GM21423 (cell line): ENCODE measurements at regions not wholly inside any gene's neighbourhood (a gene's known extent, or its start where the extent isn't known, plus 50 kb on each side); places are given as distances from the start of the nearest gene placed in this dataset.
"Not testable (repeated sequence)": the region's sequence is repeated elsewhere in the genome, so short reads cannot be mapped to it uniquely, and the experiment has no call there.

ENCODE experiments used
- ATAC-seq: cut with Tn5 transposase; IDR thresholded peaks from one replicate; pipeline ENCODE4 v1.9.1; 2021; ENCODE audit warnings: mild to moderate bottlenecking, moderate library complexity; ENCODE audit not compliant: unreplicated experiment

DNA sequence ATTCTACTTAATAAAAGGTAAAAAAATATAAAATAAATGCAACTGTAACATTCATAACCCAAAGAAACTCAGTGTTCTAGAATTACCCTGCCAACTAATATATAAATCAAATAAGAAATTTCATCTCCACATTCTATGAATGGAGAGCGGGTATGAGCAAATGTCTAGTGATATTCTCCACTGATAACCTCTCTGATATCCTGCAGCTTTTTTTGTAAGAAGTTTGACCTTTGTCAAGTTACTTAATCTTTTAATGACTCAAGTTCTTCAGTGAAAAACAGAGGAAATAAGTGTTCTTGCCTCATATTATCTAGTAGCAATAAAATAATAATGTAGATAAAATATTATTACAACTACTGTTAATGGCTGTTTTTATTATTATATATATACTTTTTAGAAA lies 1275.6 kb upstream of the CDH9 start:
- ATAC-seq = no peak

DNA sequence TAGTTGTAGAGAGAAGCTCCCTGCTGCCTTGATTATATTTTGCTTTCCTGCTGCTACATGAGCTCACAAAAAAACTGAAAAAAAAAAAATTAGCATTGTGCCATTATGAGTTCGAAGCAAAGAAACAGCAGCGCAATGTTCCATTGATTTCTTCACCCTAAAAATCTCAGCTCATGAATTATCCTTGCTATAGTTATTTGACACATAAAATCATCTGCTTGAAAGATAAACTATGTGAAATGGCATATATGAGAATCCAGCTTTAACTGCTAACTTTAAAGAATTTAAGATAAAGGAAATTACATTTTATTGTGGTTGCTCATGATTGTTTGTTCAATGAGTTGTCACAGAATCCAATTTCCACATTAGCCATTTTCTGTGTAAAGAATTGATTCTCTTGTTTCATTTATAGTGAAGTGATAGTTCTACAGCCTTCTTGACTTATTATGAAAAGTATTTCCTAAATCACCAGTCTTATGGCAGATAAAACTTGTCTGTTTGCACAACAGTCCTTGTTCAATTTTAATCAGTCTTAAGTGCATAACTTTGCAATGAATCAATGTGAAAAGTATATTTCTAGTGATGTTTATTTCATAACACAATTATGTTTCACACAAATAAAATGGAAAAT lies 1275.0 kb upstream of the CDH9 start:
- no peak for ATAC-seq

DNA sequence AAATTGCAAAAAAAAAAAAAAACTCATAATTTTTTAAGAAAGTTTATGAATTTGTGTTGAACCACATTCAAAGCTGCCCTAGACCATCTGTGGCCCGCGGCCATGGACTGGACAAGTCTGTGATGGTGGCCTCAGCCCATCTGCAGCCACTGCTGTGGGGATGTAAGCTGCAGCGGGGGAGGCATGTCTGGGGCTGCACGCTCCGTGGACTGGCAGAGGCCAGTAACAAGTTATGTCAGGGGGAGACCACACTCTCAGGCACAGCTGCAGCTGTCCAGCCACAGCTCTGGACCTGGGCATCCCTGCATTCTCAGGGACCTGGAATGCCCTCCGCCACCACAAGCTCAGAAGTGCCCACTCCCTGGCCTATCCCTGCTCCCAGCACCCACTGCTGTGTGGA lies 1272.3 kb upstream of the CDH9 start:
- ATAC-seq = no peak

DNA sequence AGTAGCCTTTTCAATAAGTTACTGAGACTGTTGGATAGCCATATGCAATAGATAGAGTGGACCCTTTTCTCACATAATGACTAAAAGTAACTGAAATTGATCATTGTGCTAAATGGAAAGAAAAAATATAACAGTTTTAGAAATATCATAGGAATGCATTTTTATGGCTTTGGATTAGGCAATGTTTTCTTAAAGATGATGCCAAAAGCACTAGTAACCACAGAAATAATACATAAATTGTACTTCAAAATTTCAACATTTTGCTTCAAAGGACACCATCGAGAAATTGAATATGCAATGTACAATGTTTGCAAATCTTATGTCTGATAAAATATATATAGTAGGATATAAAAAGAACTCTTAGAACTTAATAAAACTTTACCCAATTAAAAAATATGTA lies 1267.5 kb upstream of the CDH9 start:
- ATAC-seq = no peak

DNA sequence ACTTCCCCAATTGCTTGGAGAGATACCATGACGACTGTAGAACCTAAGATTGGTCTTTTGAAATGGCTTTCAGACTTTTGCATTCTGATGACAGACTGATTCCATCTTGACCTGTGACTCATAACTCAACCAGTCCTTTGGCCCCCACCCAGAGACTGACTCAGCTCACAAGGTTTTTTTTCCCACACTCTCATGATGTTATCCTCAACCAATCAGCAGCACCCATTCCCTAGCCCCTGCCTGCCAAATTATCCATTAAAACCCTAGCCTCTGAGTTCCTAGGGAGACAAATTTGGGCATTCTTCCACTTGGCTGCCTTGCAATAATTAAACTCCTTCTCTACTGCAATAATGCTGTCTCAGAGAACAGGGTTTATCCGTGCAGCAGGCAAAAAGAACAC lies 1263.3 kb upstream of the CDH9 start:
- ATAC-seq = no peak

DNA sequence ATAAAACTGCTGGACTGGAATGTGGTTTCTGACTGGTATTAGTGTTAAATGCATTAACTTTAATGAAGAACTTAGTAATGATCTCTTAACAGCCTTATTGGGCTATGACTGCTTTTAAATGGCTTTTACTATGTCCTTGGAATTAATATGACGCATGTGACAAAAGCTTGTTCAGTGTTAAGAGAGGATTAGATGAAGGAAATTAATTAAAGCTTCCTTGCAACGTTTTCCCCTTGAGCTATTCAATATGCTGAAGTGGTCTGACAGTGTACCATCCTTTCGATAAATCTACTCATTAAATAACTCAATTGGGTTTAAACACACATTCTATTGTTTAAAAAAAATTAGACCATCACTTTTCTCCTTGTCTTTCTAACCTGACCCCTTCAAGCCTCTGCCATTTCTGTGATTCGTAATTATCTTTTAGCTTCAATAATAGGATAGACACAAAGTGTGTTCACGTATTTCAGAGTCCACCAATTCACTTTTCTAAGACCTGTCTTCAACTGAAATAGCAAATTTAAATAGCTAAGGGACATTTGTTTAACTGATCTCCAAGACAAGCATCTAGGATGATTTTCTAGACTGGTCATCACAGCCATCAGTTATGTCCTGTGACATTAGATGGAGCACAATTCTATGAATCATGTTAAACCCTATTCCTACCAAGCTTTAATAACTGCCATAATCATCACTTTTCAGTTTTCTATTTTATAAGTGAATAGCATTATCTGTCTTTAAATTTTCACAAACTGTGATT lies 1258.0 kb upstream of the CDH9 start:
- ATAC-seq = no peak

DNA sequence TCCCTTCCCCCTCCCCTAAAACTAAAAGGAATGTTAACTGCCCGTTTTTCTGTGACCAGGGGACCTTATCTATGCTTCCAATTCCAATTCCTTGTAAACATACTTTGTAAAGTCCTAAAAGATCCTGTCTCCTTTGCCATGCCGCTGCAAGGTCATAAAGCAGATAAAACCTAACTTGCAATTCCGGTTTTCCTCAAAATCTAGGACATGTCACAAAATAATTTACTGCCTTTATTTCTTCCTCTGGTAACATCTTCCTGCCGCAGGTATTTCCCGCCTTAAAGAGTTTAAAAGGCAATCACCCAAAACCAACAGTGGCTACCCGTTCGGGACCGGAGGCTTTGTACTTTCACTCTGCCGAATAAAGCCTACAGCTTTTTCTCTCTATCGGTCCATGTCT lies 1248.6 kb upstream of the CDH9 start:
- not testable (repeated sequence) for ATAC-seq

DNA sequence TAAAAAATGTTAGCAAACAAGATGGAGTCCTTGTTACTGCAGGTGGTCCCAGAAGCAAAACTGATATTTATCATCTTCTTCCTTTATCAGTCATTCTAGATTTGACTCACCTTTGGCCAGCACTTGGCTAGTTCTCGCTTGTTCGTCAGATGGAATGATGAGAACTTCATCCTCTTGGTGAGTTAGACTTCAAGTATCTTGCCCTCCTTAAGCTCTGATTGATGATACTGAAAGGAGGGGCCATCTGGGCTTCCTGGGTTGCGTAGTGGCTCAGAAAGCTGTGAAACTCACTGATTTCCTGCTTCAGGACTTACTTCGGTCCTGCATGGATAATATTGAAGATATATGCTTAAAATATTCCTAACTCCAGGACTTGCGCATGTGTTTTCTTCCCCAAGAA lies 1248.2 kb upstream of the CDH9 start:
- no peak for ATAC-seq

DNA sequence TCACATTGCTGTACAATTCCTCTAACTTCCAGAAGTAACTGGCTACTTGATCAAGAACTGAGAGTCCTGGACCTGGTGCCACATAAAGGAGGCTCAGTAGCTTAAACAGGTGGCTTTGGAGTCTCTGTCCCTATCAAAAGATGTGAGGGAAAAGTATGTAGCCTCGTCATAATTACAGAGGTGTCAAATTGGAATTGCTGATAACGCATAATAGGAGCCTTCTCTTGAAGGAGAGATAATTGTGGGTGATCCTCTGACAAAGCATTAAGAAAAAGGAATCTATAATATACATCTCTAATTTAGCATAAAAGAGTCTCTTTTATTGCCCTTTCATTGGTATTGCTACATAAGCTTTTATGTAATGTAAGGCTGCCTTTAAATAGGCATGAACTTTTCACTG lies 1246.4 kb upstream of the CDH9 start:
- ATAC-seq = no peak

DNA sequence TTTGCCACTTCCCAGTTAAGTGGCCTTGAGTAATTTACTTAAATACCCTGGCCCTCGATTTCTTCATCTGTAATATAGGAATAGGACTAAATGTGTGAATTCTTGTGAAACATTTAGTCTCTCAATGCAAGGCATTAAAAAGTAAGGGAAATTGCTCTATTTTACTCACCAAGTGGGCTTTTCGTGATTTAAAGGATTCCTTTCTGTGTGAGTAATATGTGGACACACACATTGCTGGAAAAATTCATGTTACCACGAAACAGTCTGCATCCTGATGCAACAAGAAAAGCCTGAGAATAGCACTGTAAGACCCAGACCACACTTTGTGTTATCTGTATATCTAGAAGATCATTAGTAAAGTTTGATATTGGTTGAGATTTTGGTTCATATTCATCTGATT lies 1243.0 kb upstream of the CDH9 start:
- no peak for ATAC-seq

DNA sequence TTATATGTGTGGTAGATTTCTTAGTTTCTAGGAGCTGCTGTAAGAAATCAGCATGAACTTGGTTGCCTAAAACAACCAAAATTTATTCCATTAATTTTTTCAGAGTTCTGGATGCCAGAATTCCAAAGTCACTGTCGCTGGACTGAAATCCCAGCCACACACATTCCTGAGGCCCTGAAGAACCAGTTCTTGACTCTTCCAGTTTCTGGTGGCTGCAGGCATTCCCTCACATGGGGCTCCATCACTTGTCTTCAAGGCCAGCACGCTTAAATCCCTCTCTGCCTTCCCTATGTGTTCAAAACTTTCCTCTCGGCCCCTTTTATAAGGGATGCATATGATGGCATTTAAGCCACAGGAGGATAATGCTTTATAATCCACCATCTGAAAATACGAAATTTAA lies 1237.5 kb upstream of the CDH9 start:
- no peak for ATAC-seq

DNA sequence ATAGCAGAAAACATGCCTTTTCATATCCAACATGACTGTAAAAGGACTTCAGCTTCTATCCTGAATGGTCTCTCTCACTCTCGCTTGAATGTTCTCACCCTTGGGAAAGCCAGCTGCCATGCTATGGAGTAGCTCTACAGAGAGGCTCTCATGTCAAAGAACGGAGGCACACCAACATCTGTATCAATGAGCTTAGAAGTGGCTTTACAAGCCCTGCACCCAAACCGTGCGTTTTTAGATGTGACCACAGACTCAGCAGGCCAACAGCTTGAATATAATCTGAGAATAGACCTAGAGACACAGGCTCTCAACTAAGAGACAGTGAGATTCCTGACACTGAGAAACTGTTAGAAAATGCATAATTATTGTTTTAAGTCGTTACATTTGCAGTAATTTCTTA lies 1231.6 kb upstream of the CDH9 start:
- no peak for ATAC-seq

DNA sequence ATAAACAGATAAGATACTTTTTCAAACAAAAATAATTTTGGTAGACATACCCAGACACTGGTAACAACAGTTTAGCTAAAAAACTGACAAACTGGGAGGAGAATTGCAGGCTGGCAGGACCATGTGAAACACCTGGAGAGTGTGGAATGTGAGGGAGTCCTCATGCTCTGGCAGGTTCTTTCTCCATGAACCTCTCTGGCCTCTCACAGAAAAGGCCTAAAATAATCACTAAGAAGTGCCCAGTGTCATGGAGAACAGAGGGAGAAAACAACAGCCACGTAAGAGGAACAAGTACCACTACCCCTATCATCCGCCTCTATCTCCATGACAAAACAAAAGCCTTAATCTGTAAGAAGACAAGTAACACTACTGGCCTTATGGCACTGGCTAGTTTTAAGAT lies 1227.5 kb upstream of the CDH9 start:
- no peak for ATAC-seq

DNA sequence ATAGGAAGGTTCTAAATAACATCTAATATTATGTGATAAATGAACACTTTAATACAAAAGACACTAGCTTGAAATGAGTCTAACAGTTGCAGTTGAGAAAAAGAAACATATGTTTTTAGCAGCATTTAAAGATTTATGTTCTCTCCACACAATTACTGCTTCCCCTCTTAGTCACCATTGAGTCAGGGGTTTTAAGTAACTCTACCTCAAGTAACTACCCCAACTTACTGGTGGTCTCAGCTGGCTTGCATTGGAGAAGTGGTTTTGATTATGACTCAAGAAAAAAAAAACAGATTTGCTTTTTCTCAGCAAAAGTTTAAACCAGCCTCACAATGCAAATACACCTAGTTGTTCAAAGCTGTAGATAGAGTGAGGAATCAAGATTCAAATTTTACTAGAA lies 1216.5 kb upstream of the CDH9 start:
- no peak for ATAC-seq

DNA sequence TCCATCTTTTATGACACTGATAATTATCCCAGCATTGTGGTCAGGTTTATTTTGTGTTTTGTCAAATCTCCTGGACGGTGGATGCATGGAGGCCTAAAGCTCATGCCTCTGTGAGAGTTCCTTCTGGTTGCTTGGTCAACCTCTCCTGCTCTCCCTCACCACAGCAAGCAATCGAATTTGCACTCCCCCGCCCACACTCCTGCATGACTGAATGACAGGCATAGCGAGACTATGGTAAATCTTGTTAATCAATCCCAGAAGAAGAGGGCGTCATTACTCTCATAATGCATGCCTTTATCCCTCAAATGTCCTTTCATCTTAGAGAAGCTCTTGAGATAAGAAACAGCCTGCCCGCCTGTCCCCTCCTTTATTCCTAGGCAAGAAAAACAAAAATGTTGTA lies 1215.0 kb upstream of the CDH9 start:
- no peak for ATAC-seq

DNA sequence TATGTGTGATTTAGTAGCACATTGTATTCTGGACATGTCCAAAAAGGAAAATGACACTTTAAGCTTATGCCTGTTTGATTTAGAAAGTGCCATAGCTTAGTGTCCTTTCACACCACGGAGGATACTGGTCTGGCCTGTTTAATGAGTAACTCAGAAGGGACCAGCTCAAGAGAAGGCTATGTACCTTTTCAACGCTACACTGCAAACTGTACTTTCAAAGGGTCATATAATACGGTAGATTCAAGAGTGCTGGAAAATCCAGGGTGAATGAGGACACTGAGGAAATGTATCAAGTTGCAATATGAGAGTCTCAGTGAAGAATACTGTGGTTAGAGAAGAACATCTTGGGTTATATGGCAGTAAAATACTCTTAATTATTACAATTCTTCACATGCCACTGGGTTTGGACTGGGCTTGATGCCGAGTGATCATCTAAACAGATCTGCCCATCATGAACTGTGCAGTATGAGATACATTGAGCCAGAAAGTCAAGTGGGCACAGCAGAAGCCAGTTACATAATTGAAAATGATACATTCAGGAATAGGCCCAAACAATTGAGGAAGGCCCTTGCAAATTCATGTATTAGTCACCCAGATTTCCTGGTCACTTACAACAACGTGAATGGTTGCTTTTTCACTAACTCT lies 1211.5 kb upstream of the CDH9 start:
- no peak for ATAC-seq

DNA sequence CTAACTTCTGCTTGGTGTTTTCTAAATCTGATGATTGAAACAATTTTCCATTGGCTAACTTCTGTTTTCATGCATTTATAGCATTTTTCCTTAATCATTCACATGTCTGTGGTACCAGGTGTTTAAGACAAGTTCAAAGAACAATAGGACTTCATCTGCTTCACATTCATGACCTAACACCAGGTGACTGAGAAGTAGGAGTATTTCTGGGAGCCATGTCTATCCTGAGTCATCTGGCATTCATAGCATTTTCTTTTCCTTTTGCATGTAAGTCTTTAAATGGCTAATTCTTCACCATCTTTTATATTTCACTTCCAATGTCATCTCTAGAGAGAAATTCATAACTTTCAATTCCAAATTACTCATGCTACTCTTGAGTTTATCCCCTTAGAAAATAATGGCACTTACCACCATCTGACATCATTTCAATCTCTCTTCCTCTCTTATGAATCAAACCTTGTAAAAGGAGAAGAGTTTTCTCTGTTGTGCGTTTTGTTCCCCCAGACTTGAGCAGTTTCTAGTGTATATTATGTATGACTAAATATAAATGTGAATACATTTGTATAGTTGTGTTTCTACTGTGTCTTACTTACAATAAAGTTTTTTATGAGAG lies 1196.1 kb upstream of the CDH9 start:
- no peak for ATAC-seq

DNA sequence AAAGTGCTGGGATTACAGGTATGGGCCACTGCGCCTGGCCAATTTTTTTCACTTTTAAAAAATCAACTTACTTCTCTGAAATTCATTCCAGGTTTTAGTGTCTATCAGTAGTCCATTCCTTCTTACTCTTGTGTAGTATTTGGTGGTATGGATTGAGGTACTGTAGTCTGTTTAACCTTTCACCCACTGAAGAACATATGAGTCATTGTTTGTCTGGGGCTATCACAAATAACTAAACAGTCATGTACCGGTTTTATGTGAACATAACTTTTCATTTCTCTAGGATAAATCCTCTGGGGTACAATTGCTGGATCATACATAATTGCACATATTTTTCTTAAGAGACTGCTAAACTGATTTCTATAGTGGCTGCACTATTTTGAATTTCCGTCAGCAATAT lies 1188.0 kb upstream of the CDH9 start:
- no peak for ATAC-seq

DNA sequence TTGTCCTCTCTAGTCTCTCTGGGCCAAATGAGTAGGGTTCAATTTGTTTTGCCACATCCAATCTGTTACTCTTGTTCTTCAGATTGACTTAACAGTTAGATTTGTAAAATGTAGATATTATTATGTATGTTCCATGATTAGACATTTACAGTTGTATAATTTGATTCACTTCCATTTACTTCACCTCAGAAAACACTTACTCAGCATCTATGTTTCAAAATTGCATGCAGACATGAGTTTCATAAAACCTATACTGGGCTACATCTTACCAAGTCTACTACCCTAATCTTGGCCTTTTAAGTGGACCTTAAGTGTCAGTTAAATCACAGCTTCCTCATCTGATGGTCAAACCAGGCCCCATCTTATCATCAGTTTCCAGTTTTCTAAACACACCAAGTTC lies 1181.2 kb upstream of the CDH9 start:
- ATAC-seq = no peak

DNA sequence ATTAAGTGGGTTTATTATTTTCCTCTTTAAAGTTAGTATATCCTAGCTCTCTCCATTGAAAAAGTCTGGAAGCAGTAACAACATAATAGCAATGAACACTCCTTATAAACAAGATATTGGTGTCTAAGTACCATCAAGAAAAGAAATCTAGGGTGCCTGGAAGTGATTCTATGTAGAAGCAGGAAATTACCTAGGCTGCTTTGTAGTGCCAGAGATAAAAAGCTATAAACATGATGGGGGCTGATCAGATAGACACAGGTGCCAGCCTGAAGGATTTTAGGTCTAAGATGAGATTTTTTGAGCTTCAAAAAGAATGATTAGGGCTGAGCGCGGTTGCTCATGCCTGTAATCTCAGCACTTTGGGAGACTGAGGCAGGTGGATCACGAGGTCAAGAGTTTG lies 1179.3 kb upstream of the CDH9 start:
- ATAC-seq = no peak

DNA sequence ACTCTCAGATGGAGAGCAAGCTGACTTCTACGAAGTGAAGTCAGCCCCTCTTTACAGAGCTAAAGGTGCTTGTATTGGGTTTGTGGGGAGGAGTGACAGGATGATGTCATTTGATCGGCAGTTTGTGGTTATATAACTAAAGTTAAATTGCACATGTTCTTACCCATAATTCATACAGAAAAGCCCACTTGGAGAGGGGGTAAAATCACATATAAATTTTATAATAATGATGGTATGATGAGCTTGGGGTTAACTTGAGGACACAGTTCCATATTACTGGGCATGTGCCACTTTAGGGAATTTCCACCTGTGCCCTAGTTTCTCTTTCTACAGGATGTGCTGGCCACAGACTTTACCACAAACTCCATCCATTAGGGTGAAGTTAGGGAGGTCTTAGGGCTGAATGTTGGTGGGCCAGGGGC lies 1178.6 kb upstream of the CDH9 start:
- peak; percentile 76 for ATAC-seq

DNA sequence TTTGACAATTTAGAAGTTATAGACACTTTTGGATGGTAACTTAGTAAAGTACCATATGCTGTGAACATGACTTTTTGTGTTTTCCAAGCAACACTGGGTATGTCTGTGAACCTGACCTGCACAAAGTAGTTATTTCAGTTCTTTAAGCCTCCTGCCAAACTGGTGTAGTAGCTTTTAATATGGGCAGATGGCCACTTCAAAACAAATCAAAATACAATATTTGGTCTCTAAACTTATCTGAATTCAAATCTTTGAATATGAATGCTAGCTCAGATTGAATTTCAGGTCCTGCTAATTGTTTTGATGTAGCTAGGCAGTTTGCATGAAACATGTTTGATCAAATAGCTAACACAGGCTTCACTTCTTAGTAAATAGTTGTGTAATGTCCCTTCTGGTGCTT lies 1176.7 kb upstream of the CDH9 start:
- ATAC-seq = no peak
